Activated naive CD8-positive, alpha-beta T cell (primary cell): ENCODE measurements at regions not wholly inside any gene's neighbourhood (a gene's known extent, or its start where the extent isn't known, plus 50 kb on each side); places are given as distances from the start of the nearest gene placed in this dataset.

Source experiments
- H3K27ac Mint-ChIP-seq: one replicate; pipeline ENCODE4 v1.8.0; 2021; ENCODE audit warnings: mixed read lengths
- H3K27me3 Mint-ChIP-seq: one replicate; pipeline ENCODE4 v1.8.0; 2021; ENCODE audit warnings: mixed read lengths
- H3K36me3 Mint-ChIP-seq: one replicate; pipeline ENCODE4 v1.8.0; 2021; ENCODE audit warnings: mixed read lengths
- H3K4me1 Mint-ChIP-seq: one replicate; pipeline ENCODE4 v1.8.0; 2021; ENCODE audit warnings: low read depth, mixed read lengths
- H3K4me3 Mint-ChIP-seq: one replicate; pipeline ENCODE4 v1.8.0; 2021; ENCODE audit warnings: mild to moderate bottlenecking, mixed read lengths
- H3K9me3 Mint-ChIP-seq: one replicate; pipeline ENCODE4 v1.8.0; 2021; ENCODE audit warnings: low read depth, mixed read lengths

DNA sequence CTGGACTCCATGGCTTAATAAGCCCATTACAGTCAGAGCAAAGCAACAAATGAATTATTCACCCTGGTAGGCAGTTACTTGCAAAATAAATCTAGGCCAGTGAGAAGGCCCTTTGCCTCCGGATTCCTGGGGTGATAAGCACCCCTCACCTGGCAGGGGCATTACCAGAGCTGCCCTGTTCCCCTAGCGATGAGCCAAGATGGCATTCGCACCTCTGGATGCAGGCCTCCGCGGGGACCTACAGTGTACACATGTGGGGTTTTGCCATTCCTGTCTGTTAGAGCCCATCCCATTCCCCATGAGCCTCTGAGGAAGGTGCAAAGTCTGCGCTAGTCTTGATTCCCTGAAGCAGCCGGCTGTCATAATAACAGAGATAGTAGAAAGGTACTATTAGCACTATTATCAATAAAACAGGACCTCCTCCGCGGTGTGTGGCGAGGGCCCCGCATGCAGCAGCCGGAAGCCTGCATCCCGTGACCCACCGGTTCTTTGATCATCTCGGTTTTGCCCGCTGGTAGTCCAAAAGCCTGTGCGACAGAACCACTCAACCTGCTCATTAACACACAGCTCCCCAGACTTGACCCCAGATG is 344.3 kb downstream of the BRD1 start:
- Mint-ChIP-seq H3K4me1 (no peaks in the 10 kb centered on the region), H3K27me3 (no peaks in the 10 kb centered on the region), H3K36me3 (peaks cover 5% of the 10 kb centered on the region), H3K27ac (no peak overlapping the region), H3K9me3 (no peaks in the 10 kb centered on the region), H3K4me3 (no peak overlapping the region)

DNA sequence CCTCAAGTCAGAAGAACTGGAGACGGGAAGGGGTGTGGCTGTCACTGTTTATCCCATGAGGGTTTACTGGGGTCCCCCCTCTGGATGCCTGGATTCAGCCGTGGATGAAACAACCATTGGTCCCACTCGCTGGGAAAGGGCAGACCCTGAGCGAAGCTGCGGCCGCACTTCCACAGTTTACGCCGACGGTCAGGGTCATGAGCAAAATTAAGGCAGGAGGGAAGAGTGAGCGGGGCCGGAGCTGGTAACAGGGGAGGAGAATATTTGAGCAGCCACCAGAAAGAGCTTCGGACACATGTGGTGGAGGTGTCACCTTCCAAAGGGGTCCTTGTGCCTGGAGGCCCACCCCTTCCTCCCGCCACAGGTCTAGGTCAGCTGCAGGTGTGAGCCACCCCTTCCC is 344.9 kb downstream of the BRD1 start:
- no peak overlapping the region for H3K4me3 Mint-ChIP-seq
- no peaks in the 10 kb centered on the region for H3K9me3 Mint-ChIP-seq
- no peak overlapping the region for H3K27ac Mint-ChIP-seq
- peaks cover 5% of the 10 kb centered on the region for H3K36me3 Mint-ChIP-seq
- H3K27me3 Mint-ChIP-seq, result no peaks in the 10 kb centered on the region
- no peaks in the 10 kb centered on the region for H3K4me1 Mint-ChIP-seq

DNA sequence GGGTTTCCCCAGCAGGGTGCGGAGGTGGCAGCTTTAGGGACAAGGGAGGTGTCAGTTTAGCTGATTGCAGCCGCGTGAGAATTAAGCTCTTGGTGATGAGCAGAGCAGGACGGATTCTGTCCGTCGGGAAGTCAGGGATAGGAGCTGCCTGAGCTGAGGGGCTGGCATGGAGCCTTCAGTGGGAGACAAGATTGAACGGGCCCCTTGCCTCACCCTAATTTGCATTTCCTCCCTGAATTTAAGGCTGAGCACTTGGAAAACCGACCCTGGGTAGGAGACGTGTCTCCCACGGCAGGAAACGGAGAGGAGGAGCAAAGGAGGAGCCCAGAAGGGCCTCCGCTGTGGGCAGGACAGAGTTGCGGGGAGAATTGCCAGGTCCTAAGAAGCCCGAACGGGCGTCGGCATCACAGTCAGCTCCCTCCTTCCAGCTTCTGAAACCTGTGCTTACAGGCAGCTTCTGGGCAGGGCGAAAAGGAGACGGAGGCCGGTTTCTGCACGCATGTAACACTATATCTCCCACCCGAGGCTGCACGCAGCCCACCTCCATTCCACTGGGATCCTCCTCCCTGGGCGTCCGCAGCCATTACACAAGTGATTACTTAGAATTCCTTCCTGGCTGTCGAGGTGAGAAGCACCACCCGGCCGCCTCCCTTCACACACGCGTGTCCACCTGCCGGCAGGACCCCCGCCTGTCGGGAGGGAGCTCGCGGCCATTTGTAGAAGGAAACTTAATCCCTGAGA is 345.8 kb downstream of the BRD1 start:
- Mint-ChIP-seq H3K4me3 (no peak overlapping the region), H3K27me3 (no peaks in the 10 kb centered on the region), H3K36me3 (peaks cover 5% of the 10 kb centered on the region), H3K4me1 (no peaks in the 10 kb centered on the region), H3K27ac (no peak overlapping the region), H3K9me3 (no peaks in the 10 kb centered on the region)

DNA sequence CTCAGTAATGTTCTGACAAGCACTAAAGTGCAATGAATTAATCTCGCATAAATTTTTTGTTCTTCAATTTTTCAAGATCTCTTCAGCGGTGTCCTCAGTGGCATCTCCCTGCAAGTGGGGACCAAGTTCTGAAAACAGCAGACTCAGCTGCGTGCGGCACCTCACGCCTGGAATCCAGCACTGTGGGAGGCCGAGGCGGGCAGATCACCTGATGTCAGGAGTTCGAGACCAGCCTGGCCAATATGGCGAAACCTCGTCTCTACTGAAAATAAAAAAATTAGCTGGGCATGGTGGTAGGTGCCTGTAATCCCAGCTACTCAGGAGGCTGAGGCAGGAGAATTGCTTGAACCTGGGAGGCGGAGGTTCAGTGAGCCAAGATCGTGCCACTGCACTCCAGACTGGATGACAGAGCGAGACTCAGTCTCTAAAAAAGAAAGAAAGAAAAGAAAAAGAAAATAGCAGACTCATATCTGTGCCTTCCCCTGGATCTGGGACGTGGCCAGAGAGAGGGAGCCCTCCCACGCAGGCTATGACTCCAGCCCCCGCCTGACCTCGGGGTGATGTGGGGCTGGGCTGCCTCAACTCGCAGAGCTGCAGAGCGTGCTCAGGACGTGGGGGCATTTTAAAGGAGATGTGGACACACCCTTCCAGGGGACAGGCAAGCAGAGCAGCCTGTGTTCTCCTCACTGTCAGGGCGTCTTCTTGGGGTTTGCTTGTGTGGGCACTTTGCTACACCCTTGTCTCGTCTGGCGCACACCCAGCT is 346.6 kb downstream of the BRD1 start:
- peaks cover 2% of the 10 kb centered on the region for H3K9me3 Mint-ChIP-seq
- H3K36me3 Mint-ChIP-seq, result peaks cover 6% of the 10 kb centered on the region
- H3K27me3 Mint-ChIP-seq, result no peaks in the 10 kb centered on the region
- H3K4me3 Mint-ChIP-seq, result no peak overlapping the region
- H3K4me1 Mint-ChIP-seq, result no peaks in the 10 kb centered on the region
- no peak overlapping the region for H3K27ac Mint-ChIP-seq

DNA sequence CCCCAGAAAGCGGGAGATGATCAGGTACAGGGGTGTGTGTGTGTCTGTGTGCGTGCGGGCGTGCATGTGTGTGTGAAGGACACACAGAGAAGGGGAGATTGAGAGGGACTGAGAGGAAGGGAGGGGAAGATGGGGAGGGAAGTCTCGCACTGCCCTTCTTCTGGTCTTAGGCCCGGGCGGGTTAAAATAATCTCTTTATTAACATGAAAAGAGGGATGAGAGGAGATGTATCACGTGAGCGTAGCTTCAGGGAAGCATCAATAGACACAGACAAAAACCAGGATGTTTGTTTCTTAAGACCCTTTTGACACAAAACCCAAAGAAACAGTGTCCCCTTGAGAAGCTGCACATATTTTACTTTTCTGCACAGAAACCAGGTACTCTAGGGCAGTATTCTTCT is 347.3 kb downstream of the BRD1 start:
- Mint-ChIP-seq H3K27ac (no peak overlapping the region), H3K4me3 (no peak overlapping the region), H3K36me3 (peaks cover 6% of the 10 kb centered on the region), H3K4me1 (no peaks in the 10 kb centered on the region), H3K9me3 (peaks cover 3% of the 10 kb centered on the region), H3K27me3 (no peaks in the 10 kb centered on the region)

DNA sequence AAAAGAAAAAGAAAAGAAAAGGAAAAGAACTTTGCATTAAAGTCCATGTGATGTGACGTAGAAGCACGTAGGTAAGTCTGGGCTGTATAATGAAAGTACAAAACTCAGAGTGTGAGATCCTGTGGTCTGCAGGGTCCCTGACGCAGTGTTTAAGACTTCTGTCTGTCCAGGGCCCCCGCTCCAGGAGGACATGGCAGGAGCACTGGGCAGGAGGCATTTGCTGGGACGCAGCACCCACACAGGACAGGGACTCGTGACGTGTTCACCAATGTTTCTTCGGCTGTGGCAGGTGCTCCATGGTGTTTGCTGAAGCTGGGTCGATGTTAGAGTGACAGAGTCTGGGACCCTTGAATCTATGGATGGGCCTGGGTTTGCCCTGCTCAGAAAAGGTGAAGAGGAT is 348.1 kb downstream of the BRD1 start:
- H3K27ac Mint-ChIP-seq, result no peak overlapping the region
- no peak overlapping the region for H3K4me3 Mint-ChIP-seq
- no peaks in the 10 kb centered on the region for H3K27me3 Mint-ChIP-seq
- H3K36me3 Mint-ChIP-seq, result peaks cover 6% of the 10 kb centered on the region
- peaks cover 3% of the 10 kb centered on the region for H3K9me3 Mint-ChIP-seq
- no peaks in the 10 kb centered on the region for H3K4me1 Mint-ChIP-seq

DNA sequence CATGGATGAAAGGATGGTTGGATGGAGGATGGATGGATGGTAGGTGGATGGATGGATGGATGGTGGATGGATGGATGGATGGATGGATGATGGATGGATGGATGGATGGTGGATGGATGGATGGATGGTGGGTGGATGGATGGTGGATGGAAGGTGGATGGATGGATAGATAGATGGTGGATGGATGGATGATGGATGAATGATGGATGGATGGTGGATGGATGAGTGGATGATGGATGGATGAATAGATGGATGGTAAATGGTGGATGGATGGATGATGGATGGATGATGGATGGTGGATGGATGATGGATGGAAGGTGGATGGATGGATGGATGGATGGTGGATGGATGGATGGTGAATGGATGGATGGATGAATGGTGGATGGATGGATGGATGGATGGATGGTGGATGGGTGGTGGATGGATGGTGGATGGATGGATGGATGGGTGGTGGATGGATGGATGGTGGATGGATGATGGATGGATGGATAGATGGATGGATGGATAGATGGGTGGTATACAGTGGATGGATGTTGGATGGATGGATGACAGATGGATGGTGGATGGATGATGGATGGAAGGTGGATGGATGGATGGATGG is 350.8 kb downstream of the BRD1 start:
- H3K4me1 Mint-ChIP-seq, result no peaks in the 10 kb centered on the region
- H3K27me3 Mint-ChIP-seq, result no peaks in the 10 kb centered on the region
- H3K27ac Mint-ChIP-seq, result no peak overlapping the region
- no peak overlapping the region for H3K4me3 Mint-ChIP-seq
- H3K9me3 Mint-ChIP-seq, result peaks cover 3% of the 10 kb centered on the region
- H3K36me3 Mint-ChIP-seq, result peaks cover 6% of the 10 kb centered on the region

DNA sequence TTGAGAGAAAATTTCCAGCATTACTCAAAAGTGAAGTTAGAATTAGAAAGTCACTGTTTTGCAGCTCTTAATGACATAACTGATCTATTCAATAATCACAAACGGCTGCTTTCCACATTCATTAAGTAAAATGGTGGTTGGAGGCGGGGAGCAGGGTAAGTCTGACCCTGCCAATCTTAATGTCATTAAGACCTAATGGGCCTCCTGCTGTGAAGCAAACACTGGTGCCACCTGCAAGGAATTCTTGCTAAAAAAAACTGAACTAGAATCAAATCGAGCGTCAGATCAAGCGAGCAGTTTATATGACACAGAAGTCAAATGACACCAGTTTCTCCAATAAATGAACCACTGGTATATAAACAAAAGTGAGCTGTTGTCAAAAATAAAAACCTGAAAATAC is 351.5 kb downstream of the BRD1 start:
- Mint-ChIP-seq H3K4me1 (no peaks in the 10 kb centered on the region), H3K27ac (no peak overlapping the region), H3K4me3 (no peak overlapping the region), H3K27me3 (no peaks in the 10 kb centered on the region), H3K9me3 (peaks cover 3% of the 10 kb centered on the region), H3K36me3 (peaks cover 6% of the 10 kb centered on the region)

DNA sequence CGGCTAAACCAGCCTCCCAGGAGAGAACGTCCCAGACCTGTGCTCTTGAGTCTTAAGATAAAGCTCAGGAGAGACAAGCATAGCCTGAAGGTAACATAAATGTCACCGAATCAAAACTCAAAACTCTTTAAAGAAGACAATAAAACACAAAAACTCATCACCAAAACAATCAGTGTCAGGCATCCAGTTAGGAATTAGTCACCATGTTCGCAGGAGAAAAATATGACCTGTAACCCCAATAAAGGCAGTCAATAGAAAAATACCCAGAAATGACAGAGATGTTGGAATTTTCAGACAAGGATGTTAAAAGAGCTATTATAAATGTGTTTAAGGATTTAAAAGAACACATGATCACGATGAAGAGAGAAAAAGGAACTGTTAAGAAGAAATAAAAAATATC is 352.4 kb downstream of the BRD1 start:
- peaks cover 6% of the 10 kb centered on the region for H3K36me3 Mint-ChIP-seq
- H3K27ac Mint-ChIP-seq, result no peak overlapping the region
- no peak overlapping the region for H3K4me3 Mint-ChIP-seq
- H3K9me3 Mint-ChIP-seq, result peaks cover 3% of the 10 kb centered on the region
- no peaks in the 10 kb centered on the region for H3K4me1 Mint-ChIP-seq
- no peaks in the 10 kb centered on the region for H3K27me3 Mint-ChIP-seq

DNA sequence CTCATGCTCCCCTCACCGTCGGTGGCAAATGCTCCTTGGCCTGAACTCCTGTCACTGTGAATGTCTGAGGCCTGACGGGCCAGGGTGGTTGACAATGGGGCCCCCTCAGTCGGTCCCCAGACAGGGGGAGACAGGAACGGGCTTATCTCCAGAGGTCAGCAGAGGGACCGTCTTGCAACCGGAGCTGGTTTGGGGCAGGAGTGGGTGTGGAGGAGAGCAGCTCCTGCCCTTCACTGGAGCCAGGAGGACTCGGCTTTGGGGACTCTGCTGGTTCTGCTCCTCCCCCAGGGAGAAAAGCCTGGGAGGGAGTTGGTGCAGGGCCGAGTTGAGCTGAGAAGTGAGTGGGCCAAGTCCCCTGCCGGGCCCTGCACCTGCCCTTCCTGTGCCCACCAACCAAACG is 354.4 kb downstream of the BRD1 start:
- Mint-ChIP-seq H3K27ac (no peak overlapping the region), H3K27me3 (no peaks in the 10 kb centered on the region), H3K4me1 (no peaks in the 10 kb centered on the region), H3K36me3 (peaks cover 2% of the 10 kb centered on the region), H3K4me3 (no peak overlapping the region), H3K9me3 (peaks cover 3% of the 10 kb centered on the region)

DNA sequence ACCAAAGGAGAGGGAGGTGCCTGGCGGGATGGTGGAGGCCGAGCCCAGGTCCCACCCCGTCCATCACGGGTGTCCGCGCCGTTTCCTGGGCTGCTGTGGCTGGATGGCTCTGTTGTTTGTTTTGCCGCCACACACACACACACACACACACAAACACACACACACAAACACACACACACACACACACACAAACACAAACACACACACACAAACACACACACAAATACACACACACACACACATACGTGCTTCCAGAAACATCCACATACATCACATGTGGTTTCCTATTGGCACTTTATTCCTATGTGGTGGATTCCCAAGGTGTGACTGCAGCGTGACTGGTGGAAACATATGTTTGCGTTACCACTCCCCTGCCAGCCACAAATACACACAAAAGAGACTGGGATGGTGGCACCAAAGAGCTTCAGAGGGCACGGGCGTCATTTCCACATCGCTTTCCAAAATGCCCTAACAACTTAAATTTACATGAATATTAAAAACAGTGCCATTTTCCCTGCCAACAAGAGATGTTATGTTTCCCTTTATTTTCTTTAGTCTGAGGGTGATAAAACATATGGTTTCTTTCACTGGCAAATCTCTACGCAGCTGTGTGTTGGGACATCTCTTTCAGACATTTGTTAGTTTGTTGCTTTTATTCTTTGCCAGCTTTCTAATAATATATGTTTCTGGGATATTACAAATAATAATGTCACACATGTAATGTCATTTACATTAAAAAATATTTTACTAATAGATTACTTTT is 356.8 kb downstream of the BRD1 start:
- Mint-ChIP-seq H3K27ac (no peak overlapping the region), H3K27me3 (no peaks in the 10 kb centered on the region), H3K36me3 (no peaks in the 10 kb centered on the region), H3K9me3 (no peaks in the 10 kb centered on the region), H3K4me3 (no peak overlapping the region), H3K4me1 (no peaks in the 10 kb centered on the region)

DNA sequence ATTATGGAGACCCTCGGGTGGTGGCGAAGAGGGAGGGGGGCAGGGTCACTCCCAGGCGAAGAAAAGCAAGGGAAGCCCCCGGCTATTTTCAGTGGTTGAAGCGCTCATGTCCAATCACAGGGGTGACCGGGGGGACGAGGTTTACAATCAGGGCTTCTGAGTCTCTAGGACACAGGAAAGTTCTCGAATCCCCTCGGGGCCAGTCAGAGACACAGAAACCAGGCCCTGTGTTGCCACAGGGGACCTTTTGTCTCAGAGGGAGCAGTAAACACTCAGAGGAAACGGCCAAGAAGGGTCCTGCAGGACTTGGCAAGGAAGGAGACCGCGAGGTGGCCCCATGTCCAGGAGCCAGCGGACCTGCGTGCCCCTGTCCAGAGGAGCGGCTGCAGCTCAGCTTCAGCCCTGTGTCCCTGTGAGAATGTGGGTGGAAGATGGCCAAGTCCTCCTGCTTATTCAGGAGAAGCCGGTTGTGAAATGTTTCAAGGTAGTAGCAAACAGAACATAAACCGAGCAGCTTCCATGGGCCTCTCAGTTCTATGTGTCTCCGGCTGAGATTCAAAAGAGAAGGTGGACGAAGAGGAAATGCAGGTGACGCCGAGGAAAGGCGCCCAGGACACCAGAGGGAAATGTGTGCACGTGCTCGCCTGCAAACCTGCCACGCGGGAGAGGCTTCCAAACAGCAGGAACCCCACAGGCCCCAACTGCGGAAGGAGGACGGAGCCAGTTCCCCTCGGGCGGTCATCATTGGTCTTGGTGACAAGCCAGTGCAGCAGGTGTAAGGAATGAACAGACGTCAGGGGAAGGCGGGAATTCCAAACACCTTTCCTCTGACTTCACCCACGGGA is 357.6 kb downstream of the BRD1 start:
- Mint-ChIP-seq H3K36me3 (no peaks in the 10 kb centered on the region), H3K4me1 (no peaks in the 10 kb centered on the region)

DNA sequence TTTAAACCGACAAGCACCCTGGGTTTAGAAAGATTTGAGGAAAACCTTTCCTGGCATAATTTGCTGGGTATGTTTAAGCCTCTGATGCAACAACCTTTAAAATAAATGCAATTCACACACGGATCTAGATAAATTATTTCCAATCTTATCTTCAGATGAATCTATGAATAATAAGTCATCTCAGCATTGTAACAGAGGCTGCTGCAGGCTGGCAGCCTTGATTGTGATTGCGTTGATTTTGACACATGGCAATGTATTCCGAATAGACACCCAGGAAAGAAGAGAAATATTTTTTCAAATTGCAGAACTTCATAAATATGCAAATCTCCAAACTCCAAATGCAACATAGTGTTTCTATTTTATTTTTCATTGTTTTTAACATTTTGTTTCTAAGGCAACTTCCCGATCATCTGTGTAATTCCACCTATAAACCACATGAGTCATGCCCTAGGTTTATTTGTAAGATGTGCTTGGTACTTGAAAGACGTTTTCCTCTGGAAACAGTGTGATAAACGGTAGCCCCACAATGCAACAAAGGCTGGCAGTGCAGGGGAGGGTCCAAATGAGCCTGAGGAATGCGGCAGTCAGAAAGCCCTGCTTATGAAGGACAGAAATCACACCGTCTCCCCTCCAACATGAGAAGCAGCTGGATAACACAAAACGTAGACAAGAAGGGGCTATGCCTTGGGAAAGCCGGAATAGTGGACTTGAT is 359.0 kb downstream of the BRD1 start:
- H3K9me3 Mint-ChIP-seq, result no peaks in the 10 kb centered on the region
- H3K27ac Mint-ChIP-seq, result no peak overlapping the region
- H3K4me1 Mint-ChIP-seq, result no peaks in the 10 kb centered on the region
- no peaks in the 10 kb centered on the region for H3K27me3 Mint-ChIP-seq
- H3K36me3 Mint-ChIP-seq, result no peaks in the 10 kb centered on the region
- no peak overlapping the region for H3K4me3 Mint-ChIP-seq

More for the DNA sequence above, 357.6 kb downstream of the BRD1 start:
- H3K27me3 Mint-ChIP-seq, result no peaks in the 10 kb centered on the region
- H3K27ac Mint-ChIP-seq, result no peak overlapping the region
- no peaks in the 10 kb centered on the region for H3K9me3 Mint-ChIP-seq
- H3K4me3 Mint-ChIP-seq, result no peak overlapping the region
